ENCODE measurements at regions not wholly inside any gene's neighbourhood (a gene's known extent, or its start where the extent isn't known, plus 50 kb on each side); places are given as distances from the start of the nearest gene placed in this dataset.
A peak's percentile ranks its signal among the peaks of the same experiment; 100 is the strongest.

DNA sequence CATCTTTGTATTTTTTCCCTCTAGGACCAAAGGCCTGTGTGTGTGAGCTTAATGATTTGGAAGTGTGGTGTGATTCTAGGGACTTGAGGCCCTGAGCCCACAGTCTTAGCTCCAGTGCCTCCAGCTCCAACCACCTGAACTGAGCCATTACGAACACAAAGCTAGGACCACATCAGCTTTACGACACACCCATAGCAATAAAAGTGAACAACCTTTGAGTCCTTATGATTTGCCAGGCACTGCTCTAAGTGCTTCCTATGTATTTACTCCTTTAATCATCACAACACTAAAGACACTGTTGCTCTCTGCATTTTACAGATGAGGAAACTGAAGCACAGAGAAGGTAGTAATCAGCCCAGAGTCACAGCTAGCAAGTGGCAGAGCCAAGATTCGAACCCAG lies 126.4 kb downstream of the EHF start:
- WGBS (ENCODE audit: insufficient coverage): 75% methylated on average over 2 of the region's 3 CpGs
- H3K4me2 ChIP-seq (replicated peaks; ENCODE audit: extremely low read depth, low read length, poor library complexity, severe bottlenecking): no peak overlapping the region
- no peaks in the 10 kb centered on the region for H3K79me2 ChIP-seq (ENCODE audit: insufficient read depth, low read length)
- H3K27ac ChIP-seq (ENCODE audit: low read depth in 1 of 2, low read length in 2 of 2): no peak overlapping the region
- no peaks in the 10 kb centered on the region for H4K20me1 ChIP-seq (ENCODE audit: insufficient read depth, low read length)
- no peak for DNase-seq
- Mint-ChIP-seq H3K27me3 (ENCODE audit: low read depth in 3 of 3) (peaks cover under 1 to 7% (median 3%) of the 10 kb centered on the region in 3 donors), H3K9me3 (peaks cover 0 to 2% (median 0%) of the 10 kb centered on the region in 7 donors), H3K36me3 (no peaks in the 10 kb centered on the region), H3K27ac (no peak overlapping the region), H3K4me1 (peaks cover 2% of the 10 kb centered on the region), H3K4me3 (no peak overlapping the region)
- intact Hi-C loops (cut with micrococcal nuclease): no loop called here
- no peak overlapping the region for H3K4me3 ChIP-seq (replicated peaks in 1 of 3; ENCODE audit: low read depth in 2 of 3, low read length in 3 of 3)
- H3K9ac ChIP-seq (ENCODE audit: insufficient read depth, low read length, poor library complexity, severe bottlenecking): no peak overlapping the region
- H2AFZ ChIP-seq (ENCODE audit: insufficient read depth, low read depth, low read length, poor library complexity, severe bottlenecking): no peak overlapping the region
- TF ChIP-seq, protein P1, sequence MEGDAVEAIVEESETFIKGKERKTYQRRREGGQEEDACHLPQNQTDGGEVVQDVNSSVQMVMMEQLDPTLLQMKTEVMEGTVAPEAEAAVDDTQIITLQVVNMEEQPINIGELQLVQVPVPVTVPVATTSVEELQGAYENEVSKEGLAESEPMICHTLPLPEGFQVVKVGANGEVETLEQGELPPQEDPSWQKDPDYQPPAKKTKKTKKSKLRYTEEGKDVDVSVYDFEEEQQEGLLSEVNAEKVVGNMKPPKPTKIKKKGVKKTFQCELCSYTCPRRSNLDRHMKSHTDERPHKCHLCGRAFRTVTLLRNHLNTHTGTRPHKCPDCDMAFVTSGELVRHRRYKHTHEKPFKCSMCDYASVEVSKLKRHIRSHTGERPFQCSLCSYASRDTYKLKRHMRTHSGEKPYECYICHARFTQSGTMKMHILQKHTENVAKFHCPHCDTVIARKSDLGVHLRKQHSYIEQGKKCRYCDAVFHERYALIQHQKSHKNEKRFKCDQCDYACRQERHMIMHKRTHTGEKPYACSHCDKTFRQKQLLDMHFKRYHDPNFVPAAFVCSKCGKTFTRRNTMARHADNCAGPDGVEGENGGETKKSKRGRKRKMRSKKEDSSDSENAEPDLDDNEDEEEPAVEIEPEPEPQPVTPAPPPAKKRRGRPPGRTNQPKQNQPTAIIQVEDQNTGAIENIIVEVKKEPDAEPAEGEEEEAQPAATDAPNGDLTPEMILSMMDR (IDR thresholded peaks at IDR 0.05): no peak
- H3K27me3 ChIP-seq (ENCODE audit: control insufficient read depth in 2 of 2, insufficient read depth in 2 of 2, low read length in 2 of 2): no peaks in the 10 kb centered on the region
- H3K9me3 ChIP-seq (replicated peaks in 1 of 2; ENCODE audit: control insufficient read depth in 1 of 2, insufficient read depth in 1 of 2, low read length in 2 of 2): no peaks in the 10 kb centered on the region
- no peaks in the 10 kb centered on the region for H3K36me3 ChIP-seq (replicated peaks in 1 of 2; ENCODE audit: control insufficient read depth in 1 of 2, insufficient read depth in 2 of 2, low read length in 2 of 2)
- H3K4me1 ChIP-seq (ENCODE audit: control insufficient read depth in 1 of 2, insufficient read depth in 2 of 2, low read length in 2 of 2): no peaks in the 10 kb centered on the region

DNA sequence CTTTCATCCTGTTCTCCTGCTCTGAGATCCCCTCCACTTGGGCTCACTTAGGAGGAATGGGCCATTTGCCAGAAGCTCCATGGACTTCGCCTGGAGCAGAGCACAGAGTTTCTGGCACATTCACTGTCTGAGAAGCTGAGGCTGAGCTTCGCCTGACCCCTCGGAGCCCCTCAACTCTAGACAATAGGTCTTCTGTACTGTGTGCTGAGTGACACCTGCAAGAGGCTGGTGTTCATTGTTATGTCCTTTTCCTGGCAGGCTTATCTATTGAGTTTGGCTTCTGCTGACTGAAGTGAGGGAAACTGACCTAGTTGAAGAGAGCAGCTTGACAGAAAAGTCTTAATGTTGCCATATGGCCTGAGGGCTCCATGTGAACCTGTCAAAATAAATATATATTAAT lies 124.3 kb downstream of the EHF start:
- WGBS (ENCODE audit: insufficient coverage): 100% methylated on average over 2 of the region's 3 CpGs
- no peaks in the 10 kb centered on the region for H3K9me3 ChIP-seq (replicated peaks in 1 of 2; ENCODE audit: control insufficient read depth in 1 of 2, insufficient read depth in 1 of 2, low read length in 2 of 2)
- no peaks in the 10 kb centered on the region for H3K36me3 ChIP-seq (replicated peaks in 1 of 2; ENCODE audit: control insufficient read depth in 1 of 2, insufficient read depth in 2 of 2, low read length in 2 of 2)
- no peak for DNase-seq
- Mint-ChIP-seq H3K4me1 (no peaks in the 10 kb centered on the region), H3K27me3 (ENCODE audit: low read depth in 3 of 3) (peaks cover 0 to 8% (median 2%) of the 10 kb centered on the region in 3 donors), H3K4me3 (no peak overlapping the region), H3K9me3 (peaks cover 0 to 5% (median 2%) of the 10 kb centered on the region in 7 donors), H3K27ac (peak overlapping the region in 1 of 7 donors; percentile 51), H3K36me3 (no peaks in the 10 kb centered on the region)
- TF ChIP-seq, protein P1 (IDR thresholded peaks at IDR 0.05): no peak
- H3K27ac ChIP-seq (ENCODE audit: low read depth in 1 of 2, low read length in 2 of 2): no peak overlapping the region
- no peak overlapping the region for H2AFZ ChIP-seq (ENCODE audit: insufficient read depth, low read depth, low read length, poor library complexity, severe bottlenecking)
- H3K79me2 ChIP-seq (ENCODE audit: insufficient read depth, low read length): no peaks in the 10 kb centered on the region
- no peak overlapping the region for H3K4me2 ChIP-seq (replicated peaks; ENCODE audit: extremely low read depth, low read length, poor library complexity, severe bottlenecking)
- intact Hi-C loops (cut with micrococcal nuclease): no loop called here
- no peak overlapping the region for H3K9ac ChIP-seq (ENCODE audit: insufficient read depth, low read length, poor library complexity, severe bottlenecking)
- H3K4me3 ChIP-seq (replicated peaks in 1 of 3; ENCODE audit: low read depth in 2 of 3, low read length in 3 of 3): no peak overlapping the region
- no peaks in the 10 kb centered on the region for H3K4me1 ChIP-seq (ENCODE audit: control insufficient read depth in 1 of 2, insufficient read depth in 2 of 2, low read length in 2 of 2)
- H4K20me1 ChIP-seq (ENCODE audit: insufficient read depth, low read length): no peaks in the 10 kb centered on the region
- H3K27me3 ChIP-seq (ENCODE audit: control insufficient read depth in 2 of 2, insufficient read depth in 2 of 2, low read length in 2 of 2): no peaks in the 10 kb centered on the region
